ENCODE measurements at regions not wholly inside any gene's neighbourhood (a gene's known extent, or its start where the extent isn't known, plus 50 kb on each side); places are given as distances from the start of the nearest gene placed in this dataset.

DNA sequence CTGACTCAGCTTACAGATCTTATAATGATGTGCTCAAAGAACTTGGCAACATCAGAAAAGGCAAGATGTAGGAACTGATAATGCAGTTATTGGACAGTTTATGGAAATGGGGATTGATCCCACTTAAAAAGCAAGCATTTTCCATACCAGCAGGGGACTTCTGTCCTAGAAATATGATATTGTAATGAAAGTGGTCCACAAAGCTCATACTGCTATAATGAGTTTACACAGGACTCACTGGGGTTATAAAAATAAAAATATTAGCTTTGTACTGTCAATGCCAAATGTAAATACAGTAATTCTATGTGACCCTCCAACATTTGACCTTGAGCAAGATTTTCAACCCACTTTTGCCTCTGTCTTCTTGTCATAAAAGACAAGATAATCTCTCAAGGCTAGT lies 145.5 kb upstream of the SEM1 start (continued):
- TF ChIP-seq ZIC2 (tag by site-specific recombination; IDR thresholded peaks at IDR 0.05) (peak; percentile 23; the same call in 1 of the 2 replicates), KLF16 (tag by site-specific recombination; IDR thresholded peaks at IDR 0.05) (no peak), ZNF138 (tag by site-specific recombination; IDR thresholded peaks at IDR 0.05; ENCODE audit: borderline replicate concordance) (no peak), ZNF354C (tag by site-specific recombination; IDR thresholded peaks at IDR 0.05; ENCODE audit: borderline replicate concordance, low read depth) (no peak), FEZF1 (tag by site-specific recombination; IDR thresholded peaks at IDR 0.05) (peak; percentile 80), REST (tag by site-specific recombination; IDR thresholded peaks at IDR 0.05) (no peak), ZNF548 (tag by site-specific recombination; IDR thresholded peaks at IDR 0.05) (no peak), MEIS1 (CRISPR knock-in tag; IDR thresholded peaks at IDR 0.05; ENCODE audit: borderline replicate concordance) (no peak), ZNF221 (tag by site-specific recombination; IDR thresholded peaks at IDR 0.05; ENCODE audit: borderline replicate concordance) (no peak), ZNF843 (tag by site-specific recombination; IDR thresholded peaks at IDR 0.05) (peak; percentile 87), HIC1 (tag by site-specific recombination; IDR thresholded peaks at IDR 0.05) (no peak), ZNF223 (tag by site-specific recombination; IDR thresholded peaks at IDR 0.05) (no peak), ZNF837 (tag by site-specific recombination; IDR thresholded peaks at IDR 0.05) (no peak), ZNF639 (tag by site-specific recombination; IDR thresholded peaks at IDR 0.05) (no peak), KLF10 (tag by site-specific recombination; IDR thresholded peaks at IDR 0.05) (no peak), ATF2 (tag by site-specific recombination; IDR thresholded peaks at IDR 0.05; ENCODE audit: low read depth) (no peak), ZFP41 (tag by site-specific recombination; IDR thresholded peaks at IDR 0.05; ENCODE audit: borderline replicate concordance) (no peak), ZNF394 (tag by site-specific recombination; IDR thresholded peaks at IDR 0.05; ENCODE audit: borderline replicate concordance) (no peak), ZNF19 (tag by site-specific recombination; IDR thresholded peaks at IDR 0.05; ENCODE audit: low read depth) (no peak), KLF8 (tag by site-specific recombination; IDR thresholded peaks at IDR 0.05) (no peak), GFI1B (tag by site-specific recombination; IDR thresholded peaks at IDR 0.05) (no peak), BCL11B (tag by site-specific recombination; IDR thresholded peaks at IDR 0.05; ENCODE audit: low read depth) (no peak), ZSCAN5A (tag by site-specific recombination; IDR thresholded peaks at IDR 0.05) (no peak), ZNF610 (tag by site-specific recombination; IDR thresholded peaks at IDR 0.05; ENCODE audit: borderline replicate concordance) (no peak), ZNF785 (tag by site-specific recombination; IDR thresholded peaks at IDR 0.05) (no peak), ZNF169 (tag by site-specific recombination; IDR thresholded peaks at IDR 0.05) (no peak), ZNF558 (tag by site-specific recombination; IDR thresholded peaks at IDR 0.05) (no peak), ZNF391 (tag by site-specific recombination; IDR thresholded peaks at IDR 0.05; ENCODE audit: borderline replicate concordance, low read depth) (no peak), ZSCAN23 (tag by site-specific recombination; IDR thresholded peaks at IDR 0.05) (no peak), ZNF311 (tag by site-specific recombination; IDR thresholded peaks at IDR 0.05; ENCODE audit: borderline replicate concordance) (no peak), ZNF692 (tag by site-specific recombination; IDR thresholded peaks at IDR 0.05) (no peak)
